SK-N-SH (cell line): ENCODE measurements at regions not wholly inside any gene's neighbourhood (a gene's known extent, or its start where the extent isn't known, plus 50 kb on each side); places are given as distances from the start of the nearest gene placed in this dataset.

Experiments used
- CTCF ChIA-PET: fragments of 300-600, 350-600 bp; formaldehyde crosslinking; extraction: SDS; loops from one replicate; lab custom pipeline; 2021; lab: Yijun Ruan, JAX
- POLR2A ChIA-PET: fragments of 350-600 bp; sonication (Branson Sonifier 250); formaldehyde crosslinking; extraction: SDS; loops from one replicate; lab custom pipeline; 2020; ENCODE audit warnings: antibody characterized with exemption, inconsistent platforms; lab: Yijun Ruan, JAX
- DNase-seq: peaks from one replicate; pipeline ENCODE4 v3.0.0; 2012
- H2AFZ ChIP-seq: fragments of 200-600 bp; sonication (generic); 2 replicates; pipeline ENCODE4 v1.8.1; 2016; ENCODE audit warnings: antibody characterized with exemption, mild to moderate bottlenecking, low read depth
- H3F3A ChIP-seq: fragments of 200-600 bp; sonication (generic); replicated peaks from 2 replicates; pipeline ENCODE3; 2016; ENCODE audit warnings: antibody characterized with exemption, mild to moderate bottlenecking; ENCODE audit not compliant: insufficient read depth
- H3K27ac ChIP-seq, 2 experiments: fragments of 200-500 bp in 1 of 2; fragments of 200-600 bp in 1 of 2; sonication (Bioruptor generic) in 1 of 2; sonication (generic), shearing (Covaris generic) in 1 of 2; 2 replicates each; pipeline versions ENCODE4 v1.5.1 to v1.6.1; 2014 to 2016; ENCODE audit warnings: low read depth in 2 of 2, inconsistent platforms in 1 of 2, low read length in 1 of 2, mild to moderate bottlenecking in 1 of 2, mixed read lengths in 1 of 2
- H3K27me3 ChIP-seq: fragments of 200-600 bp; sonication (generic), shearing (Covaris generic); 2 replicates; pipeline ENCODE4 v1.6.1; 2016; ENCODE audit warnings: mixed run types; ENCODE audit not compliant: insufficient read depth
- H3K36me3 ChIP-seq, 2 experiments: fragments of 200-500 bp in 1 of 2; fragments of 200-600 bp in 1 of 2; sonication (Bioruptor generic) in 1 of 2; sonication (generic) in 1 of 2; replicated peaks in 1 of 2; 2 replicates each; pipeline versions ENCODE3 to v1.5.1; 2014 to 2016; ENCODE audit warnings: low read length in 1 of 2, mild to moderate bottlenecking in 1 of 2; ENCODE audit not compliant: insufficient read depth in 2 of 2, control insufficient read depth in 1 of 2
- H3K4me1 ChIP-seq, 2 experiments: fragments of 200-500 bp in 1 of 2; fragments of 200-600 bp in 1 of 2; sonication (Bioruptor generic) in 1 of 2; sonication (generic), shearing (Covaris generic) in 1 of 2; 2 replicates each; pipeline versions ENCODE4 v1.5.1 to v1.6.1; 2014 to 2016; ENCODE audit warnings: low read depth in 1 of 2, low read length in 1 of 2, mixed run types in 1 of 2; ENCODE audit not compliant: insufficient read depth in 2 of 2, control insufficient read depth in 1 of 2
- H3K4me2 ChIP-seq: fragments of 200-600 bp; sonication (generic), shearing (Covaris generic); 2 replicates; pipeline ENCODE4 v1.6.1; 2017; ENCODE audit warnings: mixed run types
- H3K4me3 ChIP-seq, 2 experiments: fragments of 200-500 bp in 1 of 2; fragments of 200-600 bp in 1 of 2; sonication (Bioruptor generic) in 1 of 2; sonication (generic), shearing (Covaris generic) in 1 of 2; 2 replicates each; pipeline versions ENCODE4 v1.5.1 to v1.8.1; 2014 to 2016; ENCODE audit warnings: low read depth in 2 of 2, inconsistent platforms in 1 of 2, low read length in 1 of 2, mild to moderate bottlenecking in 1 of 2, mixed read lengths in 1 of 2, moderate library complexity in 1 of 2
- H3K79me2 ChIP-seq: fragments of 200-600 bp; sonication (generic); 2 replicates; pipeline ENCODE4 v1.8.1; 2017; ENCODE audit warnings: mild to moderate bottlenecking; ENCODE audit not compliant: insufficient read depth
- H3K9ac ChIP-seq: fragments of 200-600 bp; sonication (generic); 2 replicates; pipeline ENCODE4 v1.6.1; 2017; ENCODE audit warnings: mixed run types
- H3K9me2 ChIP-seq: fragments of 200-600 bp; sonication (generic); 2 replicates; pipeline ENCODE4 v1.6.1; 2017; ENCODE audit warnings: mixed run types
- H3K9me3 ChIP-seq: fragments of 200-600 bp; sonication (generic); 2 replicates; pipeline ENCODE4 v1.6.1; 2017; ENCODE audit warnings: mixed run types, mild to moderate bottlenecking, moderate library complexity
- H4K20me1 ChIP-seq: fragments of 200-600 bp; sonication (generic); 2 replicates; pipeline ENCODE4 v1.6.1; 2017; ENCODE audit warnings: mild to moderate bottlenecking, mixed run types; ENCODE audit not compliant: insufficient read depth
- ELF1 ChIP-seq: IDR thresholded peaks from 2 replicates; pipeline ENCODE4 v1.4.0; 2012
- EP300 ChIP-seq, 2 experiments: IDR thresholded peaks; 2 replicates each; pipeline versions ENCODE4 v1.4.0 to v1.6.1; 2012; ENCODE audit warnings: borderline replicate concordance in 1 of 2, low read depth in 1 of 2, low read length in 1 of 2
- FOSL2 ChIP-seq: IDR thresholded peaks from 2 replicates; pipeline ENCODE4 v1.4.0; 2012; ENCODE audit warnings: low read depth, mild to moderate bottlenecking, moderate library complexity, borderline replicate concordance
- FOXM1 ChIP-seq: IDR thresholded peaks from 2 replicates; pipeline ENCODE4 v1.4.0; 2012; ENCODE audit warnings: low read depth, mild to moderate bottlenecking
- MEF2A ChIP-seq: IDR thresholded peaks from 2 replicates; pipeline ENCODE4 v1.4.0; 2012; ENCODE audit warnings: low read depth, borderline replicate concordance
- NFIC ChIP-seq: IDR thresholded peaks from 2 replicates; pipeline ENCODE4 v1.4.0; 2012; ENCODE audit warnings: borderline replicate concordance
- NRF1 ChIP-seq: IDR thresholded peaks from 2 replicates; pipeline ENCODE4 v1.6.1; 2012; ENCODE audit warnings: low read depth, mild to moderate bottlenecking, low read length
- POLR2AphosphoS5 ChIP-seq: IDR thresholded peaks from 2 replicates; pipeline ENCODE4 v1.6.1; 2012; ENCODE audit warnings: low read depth, low read length
- RAD21 ChIP-seq: IDR thresholded peaks from 2 replicates; pipeline ENCODE4 v1.6.1; 2012; ENCODE audit warnings: mild to moderate bottlenecking, low read length
- SIN3A ChIP-seq: IDR thresholded peaks from 2 replicates; pipeline ENCODE4 v1.6.1; 2012; ENCODE audit warnings: low read depth, mild to moderate bottlenecking, low read length, moderate library complexity, borderline replicate concordance
- SMC3 ChIP-seq: IDR thresholded peaks from 2 replicates; pipeline ENCODE4 v1.6.1; 2012; ENCODE audit warnings: low read depth, low read length, improper control_type of control experiment
- TCF12 ChIP-seq: IDR thresholded peaks from 2 replicates; pipeline ENCODE4 v1.4.0; 2012
- TEAD4 ChIP-seq: IDR thresholded peaks from 2 replicates; pipeline ENCODE4 v1.4.0; 2012; ENCODE audit warnings: mild to moderate bottlenecking, borderline replicate concordance; ENCODE audit not compliant: insufficient read depth
- ZBTB33 ChIP-seq: IDR thresholded peaks from 2 replicates; pipeline ENCODE4 v1.4.0; 2012; ENCODE audit warnings: low read depth, borderline replicate concordance
- WGBS: methylation state at CpG from one replicate; pipeline ENCODE4 v1.1.6; 2017; ENCODE audit warnings: low lambda C conversion rate; 5-methylcytosine and 5-hydroxymethylcytosine counted together
- TF ChIP-seq, protein P1 (sequence below): IDR thresholded peaks from 2 replicates; pipeline ENCODE4 v1.4.0; 2012; ENCODE audit warnings: low read depth
- TF ChIP-seq, protein P2 (sequence below): fragments of 200-600 bp; sonication (generic); IDR thresholded peaks from 2 replicates; pipeline ENCODE4 v1.6.1; 2017; ENCODE audit warnings: antibody characterized with exemption, mild to moderate bottlenecking, moderate library complexity
- TF ChIP-seq, protein P3 (sequence below): IDR thresholded peaks from 2 replicates; pipeline ENCODE4 v1.6.1; 2012; ENCODE audit warnings: mild to moderate bottlenecking, low read depth, low read length, moderate library complexity

- Histone ChIP-seq H4K20me1 (no peaks in the 10 kb centered on the region), H3K36me3 (no peaks in the 10 kb centered on the region), H3K4me2 (no peak overlapping the region), H3F3A (no peaks in the 10 kb centered on the region), H3K27ac (no peak overlapping the region), H3K9me2 (no peaks in the 10 kb centered on the region), H3K4me3 (no peak overlapping the region), H3K79me2 (no peaks in the 10 kb centered on the region), H2AFZ (no peak overlapping the region), H3K9me3 (peaks cover 5% of the 10 kb centered on the region; the same call in 1 of the 2 replicates), H3K27me3 (no peaks in the 10 kb centered on the region), H3K9ac (no peak overlapping the region), H3K4me1 (no peaks in the 10 kb centered on the region)
- TF ChIP-seq FOXM1, result no peak
- TF ChIP-seq ZBTB33, result no peak
- TF ChIP-seq TCF12, result no peak
- TF ChIP-seq POLR2AphosphoS5, result no peak
- TF ChIP-seq, protein P1, sequence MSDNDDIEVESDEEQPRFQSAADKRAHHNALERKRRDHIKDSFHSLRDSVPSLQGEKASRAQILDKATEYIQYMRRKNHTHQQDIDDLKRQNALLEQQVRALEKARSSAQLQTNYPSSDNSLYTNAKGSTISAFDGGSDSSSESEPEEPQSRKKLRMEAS, result no peak
- TF ChIP-seq, protein P2, sequence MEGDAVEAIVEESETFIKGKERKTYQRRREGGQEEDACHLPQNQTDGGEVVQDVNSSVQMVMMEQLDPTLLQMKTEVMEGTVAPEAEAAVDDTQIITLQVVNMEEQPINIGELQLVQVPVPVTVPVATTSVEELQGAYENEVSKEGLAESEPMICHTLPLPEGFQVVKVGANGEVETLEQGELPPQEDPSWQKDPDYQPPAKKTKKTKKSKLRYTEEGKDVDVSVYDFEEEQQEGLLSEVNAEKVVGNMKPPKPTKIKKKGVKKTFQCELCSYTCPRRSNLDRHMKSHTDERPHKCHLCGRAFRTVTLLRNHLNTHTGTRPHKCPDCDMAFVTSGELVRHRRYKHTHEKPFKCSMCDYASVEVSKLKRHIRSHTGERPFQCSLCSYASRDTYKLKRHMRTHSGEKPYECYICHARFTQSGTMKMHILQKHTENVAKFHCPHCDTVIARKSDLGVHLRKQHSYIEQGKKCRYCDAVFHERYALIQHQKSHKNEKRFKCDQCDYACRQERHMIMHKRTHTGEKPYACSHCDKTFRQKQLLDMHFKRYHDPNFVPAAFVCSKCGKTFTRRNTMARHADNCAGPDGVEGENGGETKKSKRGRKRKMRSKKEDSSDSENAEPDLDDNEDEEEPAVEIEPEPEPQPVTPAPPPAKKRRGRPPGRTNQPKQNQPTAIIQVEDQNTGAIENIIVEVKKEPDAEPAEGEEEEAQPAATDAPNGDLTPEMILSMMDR, result no peak
- TF ChIP-seq MEF2A, result no peak
- TF ChIP-seq NRF1, result no peak
- TF ChIP-seq RAD21, result no peak
- TF ChIP-seq SIN3A, result no peak
- TF ChIP-seq EP300 (IDR thresholded peaks at IDR 0.05; ENCODE audit: borderline replicate concordance in 1 of 2, low read depth in 1 of 2, low read length in 1 of 2), result no peak
- TF ChIP-seq, protein P3, sequence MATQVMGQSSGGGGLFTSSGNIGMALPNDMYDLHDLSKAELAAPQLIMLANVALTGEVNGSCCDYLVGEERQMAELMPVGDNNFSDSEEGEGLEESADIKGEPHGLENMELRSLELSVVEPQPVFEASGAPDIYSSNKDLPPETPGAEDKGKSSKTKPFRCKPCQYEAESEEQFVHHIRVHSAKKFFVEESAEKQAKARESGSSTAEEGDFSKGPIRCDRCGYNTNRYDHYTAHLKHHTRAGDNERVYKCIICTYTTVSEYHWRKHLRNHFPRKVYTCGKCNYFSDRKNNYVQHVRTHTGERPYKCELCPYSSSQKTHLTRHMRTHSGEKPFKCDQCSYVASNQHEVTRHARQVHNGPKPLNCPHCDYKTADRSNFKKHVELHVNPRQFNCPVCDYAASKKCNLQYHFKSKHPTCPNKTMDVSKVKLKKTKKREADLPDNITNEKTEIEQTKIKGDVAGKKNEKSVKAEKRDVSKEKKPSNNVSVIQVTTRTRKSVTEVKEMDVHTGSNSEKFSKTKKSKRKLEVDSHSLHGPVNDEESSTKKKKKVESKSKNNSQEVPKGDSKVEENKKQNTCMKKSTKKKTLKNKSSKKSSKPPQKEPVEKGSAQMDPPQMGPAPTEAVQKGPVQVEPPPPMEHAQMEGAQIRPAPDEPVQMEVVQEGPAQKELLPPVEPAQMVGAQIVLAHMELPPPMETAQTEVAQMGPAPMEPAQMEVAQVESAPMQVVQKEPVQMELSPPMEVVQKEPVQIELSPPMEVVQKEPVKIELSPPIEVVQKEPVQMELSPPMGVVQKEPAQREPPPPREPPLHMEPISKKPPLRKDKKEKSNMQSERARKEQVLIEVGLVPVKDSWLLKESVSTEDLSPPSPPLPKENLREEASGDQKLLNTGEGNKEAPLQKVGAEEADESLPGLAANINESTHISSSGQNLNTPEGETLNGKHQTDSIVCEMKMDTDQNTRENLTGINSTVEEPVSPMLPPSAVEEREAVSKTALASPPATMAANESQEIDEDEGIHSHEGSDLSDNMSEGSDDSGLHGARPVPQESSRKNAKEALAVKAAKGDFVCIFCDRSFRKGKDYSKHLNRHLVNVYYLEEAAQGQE, result no peak
- no peak for TF ChIP-seq FOSL2
- TF ChIP-seq TEAD4, result no peak
- TF ChIP-seq NFIC, result no peak
- TF ChIP-seq ELF1, result no peak
- no peak for TF ChIP-seq SMC3
- POLR2A ChIA-PET, result no interaction called here
- CTCF ChIA-PET, result interaction anchor here (0.8 to 1.9 kb wide), 4 partner anchors 9 to 153 kb away, joined by 3 to 5 read pairs (median 4); no protein-coding TSS in a partner anchor
- WGBS, result 72% methylated on average over 2 of the region's 2 CpGs
- no peak for DNase-seq
These were observed 362.6 kb downstream of the KCNRG start for GRCh38 chr13:50377726-50378270.
